Right lobe of liver (tissue), 4 donors: ENCODE measurements at regions not wholly inside any gene's neighbourhood (a gene's known extent, or its start where the extent isn't known, plus 50 kb on each side); places are given as distances from the start of the nearest gene placed in this dataset.

Source experiments
- POLR2A ChIP-seq: fragments of 450-650 bp; IDR thresholded peaks from one replicate; pipeline ENCODE4 v1.6.1; 2017; ENCODE audit warnings: antibody characterized with exemption, mild to moderate bottlenecking
- TF ChIP-seq, protein P1 (sequence below), 4 donors: fragments of 200-600 bp in 3 of 4; fragments of 450-650 bp in 1 of 4; IDR thresholded peaks; one replicate each; pipeline versions ENCODE4 v1.5.1 to v1.8.0; 2016 to 2022; ENCODE audit warnings: antibody characterized with exemption in 4 of 4, mild to moderate bottlenecking in 2 of 4
- donor health status: DM: no; HTN: no; CAD: no.
- donor health status: DM: no; HTN: no; CAD: no.
- donor health status: DM: no; HTN: yes; CAD: no.

DNA sequence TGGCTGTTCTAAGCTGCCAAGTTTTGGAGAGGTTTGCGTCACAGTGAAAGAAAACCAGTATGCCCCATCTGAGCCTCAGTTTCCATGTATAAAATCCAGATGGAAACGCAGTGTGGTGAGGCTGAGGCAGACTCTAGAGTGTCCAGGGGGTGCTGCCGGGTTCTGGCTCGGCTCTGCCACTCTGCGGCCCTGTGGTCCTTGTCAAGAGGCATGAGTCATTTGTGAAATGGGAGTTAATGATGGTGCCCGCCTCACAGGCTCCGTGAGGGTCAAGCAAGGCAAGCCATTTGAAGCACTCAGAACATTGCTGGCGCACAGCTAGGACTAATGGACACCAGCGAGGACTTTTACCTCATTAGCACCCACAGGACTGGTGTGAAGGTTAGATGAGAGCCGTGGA is 214.3 kb downstream of the PTPRU start:
- TF ChIP-seq, protein P1, sequence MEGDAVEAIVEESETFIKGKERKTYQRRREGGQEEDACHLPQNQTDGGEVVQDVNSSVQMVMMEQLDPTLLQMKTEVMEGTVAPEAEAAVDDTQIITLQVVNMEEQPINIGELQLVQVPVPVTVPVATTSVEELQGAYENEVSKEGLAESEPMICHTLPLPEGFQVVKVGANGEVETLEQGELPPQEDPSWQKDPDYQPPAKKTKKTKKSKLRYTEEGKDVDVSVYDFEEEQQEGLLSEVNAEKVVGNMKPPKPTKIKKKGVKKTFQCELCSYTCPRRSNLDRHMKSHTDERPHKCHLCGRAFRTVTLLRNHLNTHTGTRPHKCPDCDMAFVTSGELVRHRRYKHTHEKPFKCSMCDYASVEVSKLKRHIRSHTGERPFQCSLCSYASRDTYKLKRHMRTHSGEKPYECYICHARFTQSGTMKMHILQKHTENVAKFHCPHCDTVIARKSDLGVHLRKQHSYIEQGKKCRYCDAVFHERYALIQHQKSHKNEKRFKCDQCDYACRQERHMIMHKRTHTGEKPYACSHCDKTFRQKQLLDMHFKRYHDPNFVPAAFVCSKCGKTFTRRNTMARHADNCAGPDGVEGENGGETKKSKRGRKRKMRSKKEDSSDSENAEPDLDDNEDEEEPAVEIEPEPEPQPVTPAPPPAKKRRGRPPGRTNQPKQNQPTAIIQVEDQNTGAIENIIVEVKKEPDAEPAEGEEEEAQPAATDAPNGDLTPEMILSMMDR (IDR thresholded peaks at IDR 0.05): no peak
- TF ChIP-seq POLR2A: no peak
